ENCODE measurements at regions not wholly inside any gene's neighbourhood (a gene's known extent, or its start where the extent isn't known, plus 50 kb on each side); places are given as distances from the start of the nearest gene placed in this dataset.
A peak's percentile ranks its signal among the peaks of the same experiment; 100 is the strongest.
"Not testable (repeated sequence)": the region's sequence is repeated elsewhere in the genome, so short reads cannot be mapped to it uniquely, and the experiment has no call there.

DNA sequence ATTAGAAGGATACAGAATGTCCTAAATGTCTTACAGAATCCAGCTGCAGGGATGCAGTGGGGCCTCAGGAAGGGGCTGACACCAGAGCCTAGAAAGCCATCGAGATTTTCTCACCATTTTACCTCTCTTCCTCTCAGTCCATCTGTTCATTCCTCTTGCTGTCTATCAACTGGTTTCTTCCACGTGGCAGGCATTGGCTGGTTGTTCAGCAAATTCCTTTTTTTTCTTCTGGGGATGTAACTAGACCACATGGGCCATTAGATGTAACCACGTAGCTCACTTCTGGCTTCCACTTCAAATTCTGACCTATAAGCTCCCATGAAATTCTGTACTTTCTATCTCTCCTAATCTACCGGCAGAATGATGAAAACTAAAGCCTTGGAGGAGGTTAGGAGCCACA is 93.6 kb upstream of the MTAP start:
- no peak for DNase-seq

DNA sequence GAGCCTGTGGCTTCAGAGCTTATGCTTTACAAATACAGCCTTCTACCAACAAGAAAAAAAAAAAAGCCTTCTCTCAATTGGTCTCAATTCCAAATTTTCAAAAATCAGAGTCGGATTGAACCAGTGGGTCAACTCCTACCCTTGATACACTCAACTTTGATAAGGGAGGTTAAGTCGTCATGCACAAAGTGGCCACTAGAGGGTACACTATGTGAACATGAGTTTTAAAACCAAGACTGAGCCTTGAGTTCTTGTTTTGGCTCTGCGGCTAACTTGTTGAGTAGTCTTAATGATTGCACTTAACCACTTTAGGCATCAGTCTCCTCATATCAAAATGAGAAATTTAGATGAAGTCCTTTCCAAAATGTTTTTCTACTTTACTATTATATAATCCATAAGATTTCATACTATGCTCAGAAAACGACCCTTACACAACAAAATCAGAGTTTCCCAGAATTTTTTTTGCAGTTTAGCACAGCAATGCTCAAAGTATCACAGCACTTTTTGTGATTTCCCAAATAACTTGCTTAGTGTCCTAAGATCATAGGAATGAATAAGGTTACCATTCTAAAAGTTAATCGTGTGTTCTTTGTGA is 92.9 kb upstream of the MTAP start:
- peak; percentile 65 for DNase-seq

- peak; percentile 15 for DNase-seq
Measured at GRCh38 chr9:21710548-21711191, 91.8 kb upstream of the MTAP start.

- no peak for DNase-seq
Measured at GRCh38 chr9:21711504-21711903, 90.9 kb upstream of the MTAP start.

GRCh38 chr9:21715408-21715807 is 87.0 kb upstream of the MTAP start:
- no peak for DNase-seq

- DNase-seq = no peak
Measured at GRCh38 chr9:21720758-21721157, 81.7 kb upstream of the MTAP start.

- DNase-seq = not testable (repeated sequence)
Measured at GRCh38 chr9:21727411-21727810, 75.0 kb upstream of the MTAP start.

- DNase-seq = no peak
Measured at GRCh38 chr9:21728781-21729180, 73.7 kb upstream of the MTAP start.

DNA sequence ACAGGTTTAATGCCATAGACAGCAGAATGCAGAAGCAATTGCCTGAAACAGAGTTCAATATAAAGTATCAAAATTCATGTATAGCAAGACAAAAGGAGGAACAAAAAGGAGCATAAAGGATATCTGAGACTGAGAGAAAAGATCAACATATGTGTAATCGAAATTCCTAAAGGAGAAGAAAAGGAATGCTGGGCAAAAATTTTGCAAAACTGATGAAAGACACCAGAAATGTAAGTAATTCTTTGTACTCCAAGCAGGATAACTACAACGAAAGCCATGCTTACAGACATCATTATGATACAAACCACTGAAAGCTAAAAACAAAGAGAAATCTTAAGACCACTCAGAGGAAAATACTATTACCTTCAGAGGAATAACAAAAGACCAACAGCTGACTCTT is 72.8 kb upstream of the MTAP start:
- DNase-seq = no peak

- DNase-seq = no peak
Measured at GRCh38 chr9:21730899-21731298, 71.5 kb upstream of the MTAP start.

DNA sequence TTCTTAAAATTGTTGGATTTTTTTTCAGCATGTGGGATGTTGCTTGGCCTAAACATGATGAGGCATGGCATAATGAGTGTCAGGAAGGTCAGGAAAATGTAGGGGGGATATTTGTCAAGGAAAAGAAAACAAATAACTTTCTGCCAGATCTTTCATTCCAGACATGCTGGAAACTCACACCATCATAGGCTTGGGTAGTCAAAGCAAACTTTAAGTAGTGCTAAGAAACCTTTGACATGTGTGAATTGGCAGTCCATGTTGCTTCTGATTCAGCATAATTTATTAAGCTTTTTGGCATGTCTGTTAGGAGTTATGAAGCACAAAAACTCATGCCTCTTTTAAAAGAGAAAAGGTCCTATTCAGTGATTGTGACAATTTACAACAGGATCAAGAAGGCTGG is 61.3 kb upstream of the MTAP start:
- DNase-seq = no peak

DNA sequence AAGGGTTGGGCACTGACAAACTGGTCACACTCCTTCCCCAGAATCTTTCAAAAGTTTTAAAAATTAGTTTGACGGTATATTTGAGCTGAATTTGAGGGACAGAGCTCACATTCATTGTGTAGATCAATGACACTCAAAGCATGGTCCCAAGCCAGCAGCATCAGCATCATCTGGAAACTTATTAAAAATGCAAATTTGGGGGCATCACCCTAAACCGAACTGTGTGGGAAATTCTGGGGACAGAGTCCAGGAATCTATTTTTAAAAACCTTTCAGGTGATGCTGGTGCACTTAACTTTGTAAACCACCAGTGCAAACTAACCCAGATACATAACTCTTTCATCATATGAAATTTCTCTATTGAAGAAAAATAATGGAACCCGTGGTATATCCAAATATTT is 58.1 kb upstream of the MTAP start:
- no peak for DNase-seq

- no peak for DNase-seq
Measured at GRCh38 chr9:21744841-21745240, 57.6 kb upstream of the MTAP start.

DNA sequence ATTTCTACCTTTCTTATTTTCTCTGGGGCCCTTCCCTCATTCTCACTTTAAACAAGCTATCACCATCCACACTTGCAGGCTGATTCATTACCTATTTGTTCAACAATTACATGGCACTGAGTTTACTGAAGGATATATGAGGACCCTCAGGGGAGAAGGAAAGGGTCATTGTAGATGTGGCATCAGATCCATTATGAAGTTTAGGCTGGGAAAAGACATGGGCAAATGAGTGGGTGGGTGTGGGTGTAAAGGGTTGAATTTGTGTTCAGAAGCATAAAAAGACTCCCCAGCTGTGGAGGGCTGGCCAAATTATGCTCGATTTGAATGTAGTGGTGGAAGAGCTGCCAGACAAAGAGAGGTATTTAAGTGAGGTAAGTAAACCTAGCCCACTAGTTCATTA is 55.9 kb upstream of the MTAP start:
- no peak for DNase-seq

GRCh38 chr9:21747175-21747574 is 55.3 kb upstream of the MTAP start:
- no peak for DNase-seq

- DNase-seq = no peak
Measured at GRCh38 chr9:21750021-21750735, 52.3 kb upstream of the MTAP start.

- no peak for DNase-seq
Measured at GRCh38 chr9:21751998-21752397, 50.4 kb upstream of the MTAP start.
